ENCODE measurements at regions not wholly inside any gene's neighbourhood (a gene's known extent, or its start where the extent isn't known, plus 50 kb on each side); places are given as distances from the start of the nearest gene placed in this dataset.

DNA sequence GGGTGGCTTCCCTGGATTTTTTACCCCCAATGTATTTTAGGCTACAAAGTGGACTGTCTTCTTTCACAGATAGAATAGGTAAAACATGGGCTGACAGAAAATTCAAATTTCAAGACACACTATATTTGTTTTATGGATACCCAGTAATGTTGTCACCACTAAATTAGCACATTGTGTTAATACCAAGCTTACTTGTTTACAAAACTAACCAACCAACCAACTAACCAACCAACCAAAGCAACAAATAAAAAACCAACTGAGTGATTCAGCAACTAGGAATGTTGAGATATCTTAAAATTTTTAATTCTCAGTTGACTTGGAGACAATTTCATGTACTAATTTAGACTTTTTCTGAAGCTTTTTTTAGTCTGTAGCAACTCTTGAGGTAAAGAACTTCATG lies 69.3 kb upstream of the CTSC start:
- H3K9me3 ChIP-seq (ENCODE audit: control insufficient read depth in 3 of 3, low read length in 3 of 3), result no peaks in the 10 kb centered on the region
- H3K36me3 ChIP-seq (ENCODE audit: control insufficient read depth in 3 of 3, insufficient read depth in 3 of 3, low read length in 3 of 3), result no peaks in the 10 kb centered on the region
- H3K4me3 ChIP-seq (ENCODE audit: low read length in 3 of 3), result no peak overlapping the region
- H3K4me1 ChIP-seq (ENCODE audit: control insufficient read depth in 3 of 3, insufficient read depth in 3 of 3, low read length in 3 of 3), result peaks cover 0 to 4% (median 0%) of the 10 kb centered on the region in 3 donors
- H3K27ac ChIP-seq (ENCODE audit: low read depth, low read length), result no peak overlapping the region
- no peaks in the 10 kb centered on the region for H3K27me3 ChIP-seq (ENCODE audit: control insufficient read depth in 3 of 3, insufficient read depth in 3 of 3, low read length in 3 of 3)
- H3K9ac ChIP-seq (ENCODE audit: low read depth in 1 of 3, low read length in 3 of 3), result no peak overlapping the region

DNA sequence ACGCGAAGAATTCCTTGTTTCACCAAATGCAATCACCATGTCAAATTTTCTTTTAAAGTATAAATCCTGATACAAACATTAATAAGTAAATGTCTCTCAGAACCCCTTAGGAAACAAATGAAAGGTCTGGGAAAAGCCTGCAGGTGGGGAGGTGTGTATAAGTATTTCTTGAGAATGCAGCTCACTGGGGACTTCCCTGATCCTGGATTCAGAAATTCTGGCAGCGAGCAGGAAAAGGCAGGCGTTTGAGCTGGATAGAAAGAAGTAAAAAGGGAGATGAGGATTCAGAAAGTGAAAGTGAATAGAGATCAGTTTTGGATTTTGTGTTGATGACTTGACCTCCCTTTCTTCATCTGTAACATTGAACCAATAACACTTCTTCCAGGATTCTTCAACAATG lies 68.3 kb upstream of the CTSC start:
- no peaks in the 10 kb centered on the region for H3K27me3 ChIP-seq (ENCODE audit: control insufficient read depth in 3 of 3, insufficient read depth in 3 of 3, low read length in 3 of 3)
- no peak overlapping the region for H3K27ac ChIP-seq (ENCODE audit: low read depth, low read length)

DNA sequence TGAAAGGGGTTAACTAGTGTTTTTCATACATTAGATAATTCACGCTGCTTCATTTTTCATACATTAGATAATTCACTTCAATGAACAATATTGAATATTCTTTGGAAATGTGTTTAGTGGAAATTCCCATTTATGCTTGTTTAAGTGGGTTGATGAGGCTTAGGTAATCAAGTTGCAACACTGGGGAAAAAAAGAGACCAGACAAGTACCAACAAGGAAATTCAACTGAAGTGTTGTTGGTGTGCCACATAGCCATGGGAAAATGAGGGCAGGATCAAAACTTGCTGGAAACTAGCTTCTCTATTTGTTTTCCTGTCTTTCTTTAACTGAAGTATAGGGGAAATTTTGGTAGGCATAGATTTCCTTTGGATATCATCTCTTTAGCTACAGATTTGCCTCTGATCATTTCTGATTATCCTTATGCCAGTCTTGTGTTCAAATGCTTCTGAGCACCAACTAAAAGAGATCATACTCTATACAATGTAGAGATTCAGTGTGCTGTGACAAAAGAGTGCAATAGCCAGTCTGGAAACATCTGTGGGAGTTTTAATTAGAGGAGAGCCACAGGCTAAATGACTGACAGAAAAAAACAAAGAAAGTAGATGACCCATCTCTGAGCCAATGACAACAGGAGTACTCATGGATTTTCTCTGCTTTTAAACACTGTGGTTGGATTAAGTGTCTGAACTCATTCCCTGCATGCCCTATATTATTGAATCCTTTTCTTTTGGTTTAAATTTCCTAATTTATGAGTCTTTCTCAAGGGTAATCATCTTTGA lies 67.6 kb upstream of the CTSC start:
- Histone ChIP-seq H3K27ac (ENCODE audit: low read depth, low read length) (no peak overlapping the region), H3K36me3 (ENCODE audit: control insufficient read depth in 3 of 3, insufficient read depth in 3 of 3, low read length in 3 of 3) (no peaks in the 10 kb centered on the region), H3K4me1 (ENCODE audit: control insufficient read depth in 3 of 3, insufficient read depth in 3 of 3, low read length in 3 of 3) (peaks cover 0 to 4% (median 0%) of the 10 kb centered on the region in 3 donors), H3K9me3 (ENCODE audit: control insufficient read depth in 3 of 3, low read length in 3 of 3) (no peaks in the 10 kb centered on the region), H3K27me3 (ENCODE audit: control insufficient read depth in 3 of 3, insufficient read depth in 3 of 3, low read length in 3 of 3) (no peaks in the 10 kb centered on the region), H3K4me3 (ENCODE audit: low read length in 3 of 3) (no peak overlapping the region), H3K9ac (ENCODE audit: low read depth in 1 of 3, low read length in 3 of 3) (no peak overlapping the region)

More for the DNA sequence above, 68.3 kb upstream of the CTSC start:
- Histone ChIP-seq H3K9ac (ENCODE audit: low read depth in 1 of 3, low read length in 3 of 3) (no peak overlapping the region), H3K36me3 (ENCODE audit: control insufficient read depth in 3 of 3, insufficient read depth in 3 of 3, low read length in 3 of 3) (no peaks in the 10 kb centered on the region), H3K9me3 (ENCODE audit: control insufficient read depth in 3 of 3, low read length in 3 of 3) (no peaks in the 10 kb centered on the region), H3K4me3 (ENCODE audit: low read length in 3 of 3) (no peak overlapping the region), H3K4me1 (ENCODE audit: control insufficient read depth in 3 of 3, insufficient read depth in 3 of 3, low read length in 3 of 3) (peaks cover 0 to 4% (median 0%) of the 10 kb centered on the region in 3 donors)

DNA sequence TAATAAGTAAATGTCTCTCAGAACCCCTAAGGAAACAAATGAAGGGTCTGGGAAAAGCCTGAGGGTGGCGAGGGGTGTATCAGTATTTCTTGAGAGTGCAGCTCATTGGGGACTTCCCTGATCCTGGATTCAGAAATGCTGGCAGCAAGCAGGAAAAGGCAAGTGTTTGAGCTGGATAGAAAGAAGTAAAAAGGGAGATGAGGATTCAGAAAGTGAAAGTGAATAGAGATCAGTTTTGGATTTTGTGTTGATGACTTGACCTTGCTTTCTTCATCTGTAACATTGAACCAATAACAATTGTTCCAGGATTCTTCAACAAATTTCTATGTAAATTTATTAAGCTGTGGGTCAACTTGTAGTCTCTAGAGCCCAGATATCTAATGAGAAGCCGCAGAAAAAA lies 66.9 kb upstream of the CTSC start:
- Histone ChIP-seq H3K36me3 (ENCODE audit: control insufficient read depth in 3 of 3, insufficient read depth in 3 of 3, low read length in 3 of 3) (no peaks in the 10 kb centered on the region), H3K4me3 (ENCODE audit: low read length in 3 of 3) (no peak overlapping the region), H3K4me1 (ENCODE audit: control insufficient read depth in 3 of 3, insufficient read depth in 3 of 3, low read length in 3 of 3) (peaks cover 0 to 4% (median under 1%) of the 10 kb centered on the region in 3 donors), H3K27me3 (ENCODE audit: control insufficient read depth in 3 of 3, insufficient read depth in 3 of 3, low read length in 3 of 3) (no peaks in the 10 kb centered on the region), H3K9me3 (ENCODE audit: control insufficient read depth in 3 of 3, low read length in 3 of 3) (no peaks in the 10 kb centered on the region), H3K27ac (ENCODE audit: low read depth, low read length) (no peak overlapping the region), H3K9ac (ENCODE audit: low read depth in 1 of 3, low read length in 3 of 3) (no peak overlapping the region)

DNA sequence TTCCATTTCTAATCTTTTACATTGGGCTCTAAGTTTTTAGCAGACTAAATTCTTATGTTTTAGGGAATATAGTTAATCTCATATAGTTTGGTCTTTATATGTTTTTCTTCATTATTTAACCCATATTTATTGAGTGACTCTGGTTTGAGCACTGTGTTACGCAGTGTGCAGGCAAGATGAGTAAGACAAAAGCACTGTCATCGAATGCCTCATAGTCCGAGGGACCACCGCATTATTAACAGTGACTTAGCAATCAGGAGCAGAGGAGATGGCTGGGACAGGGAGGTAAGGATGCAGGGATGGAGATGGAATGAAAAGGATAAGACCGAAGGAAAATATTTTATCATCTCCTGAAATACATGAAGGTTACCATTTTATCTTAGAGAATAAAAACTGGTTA lies 65.2 kb upstream of the CTSC start:
- Histone ChIP-seq H3K27ac (ENCODE audit: low read depth, low read length) (no peak overlapping the region), H3K36me3 (ENCODE audit: control insufficient read depth in 3 of 3, insufficient read depth in 3 of 3, low read length in 3 of 3) (no peaks in the 10 kb centered on the region), H3K4me1 (ENCODE audit: control insufficient read depth in 3 of 3, insufficient read depth in 3 of 3, low read length in 3 of 3) (peaks cover 0 to 4% (median 3%) of the 10 kb centered on the region in 3 donors), H3K9me3 (ENCODE audit: control insufficient read depth in 3 of 3, low read length in 3 of 3) (no peaks in the 10 kb centered on the region), H3K4me3 (ENCODE audit: low read length in 3 of 3) (no peak overlapping the region), H3K9ac (ENCODE audit: low read depth in 1 of 3, low read length in 3 of 3) (no peak overlapping the region), H3K27me3 (ENCODE audit: control insufficient read depth in 3 of 3, insufficient read depth in 3 of 3, low read length in 3 of 3) (no peaks in the 10 kb centered on the region)

DNA sequence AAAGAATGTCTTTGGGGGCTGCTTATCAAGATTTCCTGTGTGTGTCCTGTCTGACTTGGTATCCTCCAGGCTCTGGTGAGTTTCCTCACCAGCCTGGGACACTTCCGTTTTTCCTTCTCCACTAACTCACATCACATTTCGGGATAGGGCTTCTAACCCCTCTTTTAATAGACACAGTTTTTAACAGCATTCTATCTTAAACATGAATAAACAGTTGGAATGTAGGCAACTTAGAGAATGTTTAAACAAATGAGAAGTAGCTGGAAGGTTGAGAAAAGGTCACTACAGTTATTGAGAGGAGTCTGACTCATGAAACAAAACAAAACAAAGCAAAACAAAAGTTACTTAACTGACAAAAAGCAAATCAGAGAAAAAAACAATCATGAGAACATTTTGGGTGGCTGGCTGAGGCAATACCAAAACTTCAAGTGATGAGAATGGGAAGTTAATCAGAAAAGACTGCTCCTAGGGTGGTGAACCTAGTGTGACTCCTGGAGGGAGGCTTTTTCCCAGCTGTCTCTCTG lies 64.7 kb upstream of the CTSC start:
- H3K27ac ChIP-seq (ENCODE audit: low read depth, low read length), result no peak overlapping the region
- no peak overlapping the region for H3K4me3 ChIP-seq (ENCODE audit: low read length in 3 of 3)
- no peaks in the 10 kb centered on the region for H3K27me3 ChIP-seq (ENCODE audit: control insufficient read depth in 3 of 3, insufficient read depth in 3 of 3, low read length in 3 of 3)
- peaks cover 0 to 4% (median 3%) of the 10 kb centered on the region in 3 donors for H3K4me1 ChIP-seq (ENCODE audit: control insufficient read depth in 3 of 3, insufficient read depth in 3 of 3, low read length in 3 of 3)
- H3K36me3 ChIP-seq (ENCODE audit: control insufficient read depth in 3 of 3, insufficient read depth in 3 of 3, low read length in 3 of 3), result no peaks in the 10 kb centered on the region
- no peak overlapping the region for H3K9ac ChIP-seq (ENCODE audit: low read depth in 1 of 3, low read length in 3 of 3)
- no peaks in the 10 kb centered on the region for H3K9me3 ChIP-seq (ENCODE audit: control insufficient read depth in 3 of 3, low read length in 3 of 3)

DNA sequence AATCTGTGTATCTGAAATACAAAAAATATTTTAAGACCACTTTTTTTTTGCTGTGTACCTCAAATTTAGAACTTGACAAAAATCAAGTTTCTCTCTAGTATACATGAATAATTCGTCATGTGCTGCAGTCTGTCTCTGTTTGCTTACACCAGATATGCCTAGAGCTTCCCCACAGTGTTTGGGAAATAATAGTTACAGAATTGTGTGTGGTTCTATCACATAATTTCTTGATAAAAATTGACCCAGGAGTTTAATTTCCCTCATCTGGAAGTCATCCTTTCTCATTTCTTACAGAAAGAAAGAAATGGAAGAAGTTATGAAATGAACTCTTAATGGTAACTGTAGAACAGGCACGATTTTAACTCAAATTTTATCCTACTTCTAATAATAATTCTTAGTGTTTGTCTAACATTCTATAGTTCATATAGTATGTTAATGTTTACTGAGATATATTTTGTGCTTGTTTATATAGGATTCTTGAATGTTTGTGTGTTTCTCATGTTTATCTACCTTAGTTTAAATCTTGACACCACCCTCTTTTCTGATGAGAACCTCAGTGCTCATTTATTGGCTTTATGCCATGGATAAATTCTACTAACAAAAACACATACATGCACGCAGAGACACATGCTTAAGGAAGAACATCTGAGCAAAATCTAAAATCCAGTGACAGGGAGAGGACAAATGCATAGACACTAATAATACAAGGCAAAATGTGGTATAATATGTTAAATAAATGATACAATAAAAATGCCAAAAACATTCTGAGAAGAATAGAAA lies 61.4 kb upstream of the CTSC start:
- Histone ChIP-seq H3K27me3 (ENCODE audit: control insufficient read depth in 3 of 3, insufficient read depth in 3 of 3, low read length in 3 of 3) (no peaks in the 10 kb centered on the region), H3K36me3 (ENCODE audit: control insufficient read depth in 3 of 3, insufficient read depth in 3 of 3, low read length in 3 of 3) (no peaks in the 10 kb centered on the region), H3K4me3 (ENCODE audit: low read length in 3 of 3) (no peak overlapping the region), H3K4me1 (ENCODE audit: control insufficient read depth in 3 of 3, insufficient read depth in 3 of 3, low read length in 3 of 3) (peaks cover 0 to 4% (median 3%) of the 10 kb centered on the region in 3 donors), H3K9ac (ENCODE audit: low read depth in 1 of 3, low read length in 3 of 3) (no peak overlapping the region), H3K27ac (ENCODE audit: low read depth, low read length) (no peak overlapping the region), H3K9me3 (ENCODE audit: control insufficient read depth in 3 of 3, low read length in 3 of 3) (no peaks in the 10 kb centered on the region)

DNA sequence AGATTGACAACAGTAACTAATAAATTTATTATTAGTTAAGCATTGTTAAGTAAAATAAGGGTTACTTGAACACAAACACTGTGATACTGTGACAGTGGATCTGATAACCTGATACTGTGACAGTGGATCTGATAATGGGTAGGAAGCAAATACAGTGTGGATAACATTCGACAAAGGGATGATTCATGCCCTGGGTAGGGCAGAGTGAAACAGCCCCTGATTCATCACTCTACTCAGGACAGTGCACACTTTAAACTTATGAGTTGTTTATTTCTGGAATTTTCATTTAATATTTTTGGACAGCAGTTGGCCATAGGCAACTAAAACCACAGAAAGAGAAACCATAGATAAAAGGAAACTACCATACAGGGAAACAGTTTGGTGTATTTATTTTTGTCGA lies 60.8 kb upstream of the CTSC start:
- Histone ChIP-seq H3K4me1 (ENCODE audit: control insufficient read depth in 3 of 3, insufficient read depth in 3 of 3, low read length in 3 of 3) (peaks cover 0 to 4% (median 3%) of the 10 kb centered on the region in 3 donors), H3K9me3 (ENCODE audit: control insufficient read depth in 3 of 3, low read length in 3 of 3) (no peaks in the 10 kb centered on the region), H3K9ac (ENCODE audit: low read depth in 1 of 3, low read length in 3 of 3) (no peak overlapping the region), H3K27me3 (ENCODE audit: control insufficient read depth in 3 of 3, insufficient read depth in 3 of 3, low read length in 3 of 3) (no peaks in the 10 kb centered on the region), H3K27ac (ENCODE audit: low read depth, low read length) (no peak overlapping the region), H3K36me3 (ENCODE audit: control insufficient read depth in 3 of 3, insufficient read depth in 3 of 3, low read length in 3 of 3) (no peaks in the 10 kb centered on the region), H3K4me3 (ENCODE audit: low read length in 3 of 3) (no peak overlapping the region)

DNA sequence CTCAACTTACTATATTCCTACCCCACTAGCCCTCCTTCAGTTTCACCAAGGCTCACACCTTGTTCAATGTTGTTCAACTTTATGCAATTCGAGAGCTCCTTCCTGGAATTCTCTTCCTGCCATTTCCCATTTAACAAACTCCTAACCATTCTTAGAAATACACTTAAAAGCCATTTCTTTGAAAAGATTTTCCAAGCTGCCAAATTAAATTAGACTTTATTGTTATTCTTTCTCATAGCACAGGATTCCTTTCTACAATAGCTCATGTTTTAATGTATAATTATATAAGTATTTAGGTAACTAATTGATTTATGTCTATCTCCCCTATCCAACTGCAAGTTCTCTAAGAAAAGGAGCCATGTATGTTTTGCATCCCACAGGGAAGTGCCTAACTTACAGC lies 52.7 kb upstream of the CTSC start:
- no peak overlapping the region for H3K9ac ChIP-seq (ENCODE audit: low read depth in 1 of 3, low read length in 3 of 3)
- no peaks in the 10 kb centered on the region for H3K36me3 ChIP-seq (ENCODE audit: control insufficient read depth in 3 of 3, insufficient read depth in 3 of 3, low read length in 3 of 3)
- H3K4me1 ChIP-seq (ENCODE audit: control insufficient read depth in 3 of 3, insufficient read depth in 3 of 3, low read length in 3 of 3), result no peaks in the 10 kb centered on the region
- no peaks in the 10 kb centered on the region for H3K9me3 ChIP-seq (ENCODE audit: control insufficient read depth in 3 of 3, low read length in 3 of 3)
- no peak overlapping the region for H3K27ac ChIP-seq (ENCODE audit: low read depth, low read length)
- no peaks in the 10 kb centered on the region for H3K27me3 ChIP-seq (ENCODE audit: control insufficient read depth in 3 of 3, insufficient read depth in 3 of 3, low read length in 3 of 3)
- no peak overlapping the region for H3K4me3 ChIP-seq (ENCODE audit: low read length in 3 of 3)

DNA sequence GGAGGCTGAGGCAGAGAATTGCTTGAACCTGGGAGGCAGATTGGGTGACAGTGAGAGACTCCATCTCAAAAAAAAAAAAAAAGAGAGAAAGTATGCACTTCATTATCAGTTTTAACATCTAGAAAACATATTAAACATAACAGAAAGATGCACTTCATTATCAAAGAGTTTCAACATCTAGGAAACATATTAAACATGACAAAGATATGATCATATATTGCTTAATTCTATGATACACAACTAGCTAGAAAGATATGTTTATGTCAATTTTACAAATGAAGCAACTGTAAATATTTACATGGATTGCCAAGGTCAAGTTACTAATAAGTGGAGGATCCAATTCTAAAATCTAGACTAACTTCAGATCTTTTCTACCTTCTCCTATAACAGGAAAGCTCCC lies 50.4 kb upstream of the CTSC start:
- Histone ChIP-seq H3K36me3 (ENCODE audit: control insufficient read depth in 3 of 3, insufficient read depth in 3 of 3, low read length in 3 of 3) (no peaks in the 10 kb centered on the region), H3K9me3 (ENCODE audit: control insufficient read depth in 3 of 3, low read length in 3 of 3) (no peaks in the 10 kb centered on the region), H3K9ac (ENCODE audit: low read depth in 1 of 3, low read length in 3 of 3) (no peak overlapping the region), H3K27ac (ENCODE audit: low read depth, low read length) (no peak overlapping the region), H3K27me3 (ENCODE audit: control insufficient read depth in 3 of 3, insufficient read depth in 3 of 3, low read length in 3 of 3) (no peaks in the 10 kb centered on the region), H3K4me3 (ENCODE audit: low read length in 3 of 3) (no peak overlapping the region), H3K4me1 (ENCODE audit: control insufficient read depth in 3 of 3, insufficient read depth in 3 of 3, low read length in 3 of 3) (no peaks in the 10 kb centered on the region)

Data from skeletal muscle tissue (tissue), 3 donors.